SJSA1 (cell line): ENCODE measurements at regions not wholly inside any gene's neighbourhood (a gene's known extent, or its start where the extent isn't known, plus 50 kb on each side); places are given as distances from the start of the nearest gene placed in this dataset.
"Not testable (repeated sequence)": the region's sequence is repeated elsewhere in the genome, so short reads cannot be mapped to it uniquely, and the experiment has no call there.

ENCODE experiments used
- DNase-seq, 2 experiments: peaks; one replicate each; pipeline ENCODE4 v3.0.0-alpha.2; 2015 to 2020; ENCODE audit warnings: low spot score in 2 of 2, low read depth in 1 of 2
- H3K27ac ChIP-seq: fragments of 250-450 bp; sonication (Bioruptor Pico); 2 replicates; pipeline ENCODE4 v1.5.1; 2020; ENCODE audit warnings: mild to moderate bottlenecking, moderate library complexity
- H3K27me3 ChIP-seq: fragments of 250-450 bp; sonication (Bioruptor Pico); replicated peaks from 2 replicates; pipeline ENCODE4 v1.5.1; 2020; ENCODE audit warnings: mild to moderate bottlenecking, moderate library complexity
- H3K36me3 ChIP-seq: fragments of 250-450 bp; sonication (Bioruptor Pico); 2 replicates; pipeline ENCODE4 v1.5.1; 2020; ENCODE audit warnings: mild to moderate bottlenecking
- H3K4me1 ChIP-seq: fragments of 250-450 bp; sonication (Bioruptor Pico); replicated peaks from 2 replicates; pipeline ENCODE4 v1.6.1; 2021; ENCODE audit warnings: mild to moderate bottlenecking
- H3K4me3 ChIP-seq: fragments of 250-450 bp; sonication (Bioruptor Pico); 2 replicates; pipeline ENCODE4 v1.5.1; 2020; ENCODE audit warnings: mild to moderate bottlenecking
- H3K9me3 ChIP-seq: fragments of 250-450 bp; sonication (Bioruptor Pico); replicated peaks from 2 replicates; pipeline ENCODE4 v1.5.1; 2020; ENCODE audit warnings: mild to moderate bottlenecking

DNA sequence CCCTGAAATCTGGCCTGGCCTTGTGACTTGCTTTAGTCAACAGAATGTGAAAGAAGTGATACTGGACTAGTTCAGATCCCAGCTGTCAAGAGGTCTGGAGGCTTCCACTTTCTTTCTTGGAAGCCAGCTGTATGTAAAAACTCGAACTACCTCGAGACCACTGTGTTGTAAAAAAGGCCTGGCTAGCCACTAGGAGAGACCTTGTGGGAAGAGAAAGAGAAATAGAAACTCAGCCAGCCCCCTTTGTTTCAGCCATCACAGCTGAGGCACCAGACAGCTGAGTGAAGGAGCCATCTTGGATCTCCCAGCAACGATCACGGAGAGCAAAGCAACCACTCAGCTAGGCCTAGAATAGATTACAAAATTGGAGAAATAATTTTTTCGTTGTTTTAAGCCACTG is 324.9 kb upstream of the TCF4 start:
- Histone ChIP-seq H3K4me3 (no peak overlapping the region), H3K36me3 (no peaks in the 10 kb centered on the region), H3K27me3 (no peaks in the 10 kb centered on the region), H3K4me1 (peaks cover 27% of the 10 kb centered on the region), H3K9me3 (no peaks in the 10 kb centered on the region), H3K27ac (no peak overlapping the region)
- no peak for DNase-seq

- no peaks in the 10 kb centered on the region for H3K27me3 ChIP-seq
- H3K4me1 ChIP-seq = peaks cover 35% of the 10 kb centered on the region
- no peak for DNase-seq
- no peaks in the 10 kb centered on the region for H3K36me3 ChIP-seq
- H3K27ac ChIP-seq = no peak overlapping the region
- no peaks in the 10 kb centered on the region for H3K9me3 ChIP-seq
- no peak overlapping the region for H3K4me3 ChIP-seq
These were observed 324.1 kb upstream of the TCF4 start for GRCh38 chr18:55912071-55912470.

- Histone ChIP-seq H3K4me1 (peaks cover 49% of the 10 kb centered on the region), H3K9me3 (no peaks in the 10 kb centered on the region), H3K27me3 (no peaks in the 10 kb centered on the region), H3K27ac (no peak overlapping the region), H3K36me3 (no peaks in the 10 kb centered on the region), H3K4me3 (no peak overlapping the region)
- DNase-seq = no peak
These were observed 322.3 kb upstream of the TCF4 start for GRCh38 chr18:55910296-55910695.

DNA sequence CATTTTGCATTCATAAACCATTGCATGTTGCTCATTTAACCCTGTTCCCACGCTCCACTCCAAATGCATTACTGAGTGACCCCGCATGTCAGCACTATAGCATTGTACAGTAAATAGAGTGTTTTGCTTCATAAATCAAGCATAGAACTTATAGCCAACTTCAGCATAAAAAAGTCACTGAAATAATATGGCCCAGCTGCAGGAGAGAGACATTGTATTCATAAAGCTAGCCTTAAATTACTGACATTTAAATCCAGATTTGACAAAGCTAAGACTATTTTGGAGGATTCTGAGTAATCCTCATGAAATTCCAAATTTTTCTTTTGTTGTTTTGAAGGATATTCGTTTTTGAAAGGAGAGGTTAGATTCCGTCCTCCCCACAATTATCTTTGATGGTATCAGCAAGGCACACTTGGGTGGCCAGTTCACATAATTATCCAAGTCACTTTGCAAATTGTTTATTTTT is 320.9 kb upstream of the TCF4 start:
- no peaks in the 10 kb centered on the region for H3K9me3 ChIP-seq
- DNase-seq = peak; percentile 69 to 91
- peak overlapping the region; percentile 77 for H3K27ac ChIP-seq
- no peaks in the 10 kb centered on the region for H3K27me3 ChIP-seq
- no peaks in the 10 kb centered on the region for H3K36me3 ChIP-seq
- 0 out of 2 replicates have a peak overlapping the region, but pooled peaks have one; percentile 0 for H3K4me3 ChIP-seq
- H3K4me1 ChIP-seq = peaks cover 49% of the 10 kb centered on the region

DNA sequence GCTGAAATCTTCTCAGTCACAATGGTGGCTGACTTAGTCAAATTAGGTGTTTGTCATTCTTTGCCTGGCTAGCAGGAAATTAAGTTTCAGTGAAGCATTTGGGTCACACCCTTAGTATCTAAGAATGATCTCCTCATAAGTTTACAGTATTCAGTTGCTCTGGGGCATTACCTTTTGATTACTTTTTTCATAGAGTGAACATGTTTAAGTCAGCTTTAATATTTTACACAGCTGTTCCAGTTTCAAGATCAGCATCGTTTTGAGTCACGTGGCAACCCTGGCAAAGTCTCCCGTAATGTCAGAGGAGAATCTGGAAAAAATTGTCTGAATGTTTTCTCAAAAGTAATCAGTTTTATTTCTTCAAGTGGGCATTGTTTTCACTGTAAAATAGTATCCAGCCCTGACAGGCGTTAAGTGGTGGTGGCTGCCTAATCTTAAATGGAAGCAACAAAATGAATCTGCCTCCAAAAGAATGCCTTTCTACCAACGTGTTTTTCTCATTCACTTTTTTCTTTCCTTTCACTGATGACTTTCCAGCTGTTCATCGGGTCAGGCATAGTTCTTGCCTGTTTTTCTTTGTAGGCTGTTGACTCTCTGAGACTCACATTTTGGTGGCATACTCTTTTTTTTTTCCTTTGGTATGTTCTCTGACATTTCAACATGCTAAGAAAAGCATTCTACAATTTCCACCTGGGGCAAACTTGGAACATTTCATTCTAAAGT is 319.6 kb upstream of the TCF4 start:
- H3K4me3 ChIP-seq = no peak overlapping the region
- peaks cover 49% of the 10 kb centered on the region for H3K4me1 ChIP-seq
- peak in 1 of 2 experiments; percentile 59 for DNase-seq
- H3K27me3 ChIP-seq = no peaks in the 10 kb centered on the region
- no peaks in the 10 kb centered on the region for H3K9me3 ChIP-seq
- H3K36me3 ChIP-seq = no peaks in the 10 kb centered on the region
- H3K27ac ChIP-seq = peak overlapping the region; percentile 77

DNA sequence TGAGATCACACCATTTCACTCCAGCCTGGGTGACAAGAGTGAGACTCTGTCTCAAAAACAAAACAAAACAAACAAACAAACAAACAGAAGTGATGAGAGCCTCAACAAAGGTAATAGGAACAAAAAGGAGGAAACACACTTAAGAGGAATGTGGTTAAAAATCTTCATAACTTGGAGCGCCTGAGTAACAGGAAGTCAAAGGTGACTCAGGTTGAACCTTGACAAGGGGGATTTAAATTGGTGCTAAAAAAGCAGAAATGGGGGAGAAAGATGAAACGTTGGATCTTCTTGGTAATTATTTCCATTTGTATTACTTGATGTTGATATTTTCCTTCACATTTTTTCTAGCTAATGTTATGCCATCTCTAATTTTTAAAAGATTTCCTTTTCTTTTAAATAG is 318.5 kb upstream of the TCF4 start:
- peaks cover 49% of the 10 kb centered on the region for H3K4me1 ChIP-seq
- H3K27me3 ChIP-seq = no peaks in the 10 kb centered on the region
- H3K9me3 ChIP-seq = no peaks in the 10 kb centered on the region
- no peaks in the 10 kb centered on the region for H3K36me3 ChIP-seq
- H3K4me3 ChIP-seq = no peak overlapping the region
- DNase-seq = peak in 1 of 2 experiments; percentile 33
- H3K27ac ChIP-seq = peak overlapping the region; percentile 77

GRCh38 chr18:55903911-55904310 is 315.9 kb upstream of the TCF4 start:
- Histone ChIP-seq H3K27me3 (no peaks in the 10 kb centered on the region), H3K27ac (no peak overlapping the region), H3K9me3 (no peaks in the 10 kb centered on the region), H3K4me1 (peaks cover 51% of the 10 kb centered on the region), H3K4me3 (no peak overlapping the region), H3K36me3 (no peaks in the 10 kb centered on the region)
- DNase-seq = no peak

- no peaks in the 10 kb centered on the region for H3K27me3 ChIP-seq
- H3K36me3 ChIP-seq = no peaks in the 10 kb centered on the region
- DNase-seq = peak in 1 of 2 experiments; percentile 65
- peaks cover 19% of the 10 kb centered on the region for H3K4me1 ChIP-seq
- H3K27ac ChIP-seq = no peak overlapping the region
- H3K4me3 ChIP-seq = no peak overlapping the region
- H3K9me3 ChIP-seq = no peaks in the 10 kb centered on the region
These were observed 312.4 kb upstream of the TCF4 start for GRCh38 chr18:55900380-55900779.

DNA sequence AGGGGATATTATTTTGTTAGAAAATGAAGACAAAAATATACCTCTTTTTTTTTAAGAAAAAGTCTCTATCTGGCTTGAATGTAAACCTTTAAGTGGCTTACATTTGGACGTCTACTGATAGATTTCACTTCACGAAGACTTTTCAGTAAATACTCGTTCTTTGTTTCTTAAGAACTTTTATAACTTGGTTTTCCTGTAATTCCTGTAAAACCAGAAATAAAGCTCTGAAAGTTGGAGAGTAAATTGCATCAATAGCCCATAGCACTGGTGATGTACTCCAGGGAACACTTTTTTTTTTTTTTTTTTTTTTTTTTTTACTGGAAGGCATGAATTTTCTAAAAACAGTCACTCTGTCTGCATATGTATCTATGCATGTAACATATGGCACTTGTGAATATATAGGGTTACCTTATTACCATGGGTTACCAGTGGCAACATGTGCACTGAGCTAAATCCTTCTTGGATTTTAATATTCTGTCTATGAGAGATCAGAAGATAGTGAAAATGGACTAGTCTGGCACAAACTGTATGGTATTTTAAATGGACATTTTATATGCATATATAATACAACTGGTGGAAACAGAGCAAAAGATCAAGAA is 309.2 kb upstream of the TCF4 start:
- no peak for DNase-seq
- Histone ChIP-seq H3K36me3 (no peaks in the 10 kb centered on the region), H3K9me3 (no peaks in the 10 kb centered on the region), H3K4me1 (peaks cover 19% of the 10 kb centered on the region), H3K4me3 (no peak overlapping the region), H3K27me3 (no peaks in the 10 kb centered on the region), H3K27ac (no peak overlapping the region)

GRCh38 chr18:55893948-55894347 is 306.0 kb upstream of the TCF4 start:
- Histone ChIP-seq H3K36me3 (no peaks in the 10 kb centered on the region), H3K4me1 (no peaks in the 10 kb centered on the region), H3K27ac (no peak overlapping the region), H3K4me3 (no peak overlapping the region), H3K27me3 (no peaks in the 10 kb centered on the region), H3K9me3 (no peaks in the 10 kb centered on the region)
- no peak for DNase-seq

DNA sequence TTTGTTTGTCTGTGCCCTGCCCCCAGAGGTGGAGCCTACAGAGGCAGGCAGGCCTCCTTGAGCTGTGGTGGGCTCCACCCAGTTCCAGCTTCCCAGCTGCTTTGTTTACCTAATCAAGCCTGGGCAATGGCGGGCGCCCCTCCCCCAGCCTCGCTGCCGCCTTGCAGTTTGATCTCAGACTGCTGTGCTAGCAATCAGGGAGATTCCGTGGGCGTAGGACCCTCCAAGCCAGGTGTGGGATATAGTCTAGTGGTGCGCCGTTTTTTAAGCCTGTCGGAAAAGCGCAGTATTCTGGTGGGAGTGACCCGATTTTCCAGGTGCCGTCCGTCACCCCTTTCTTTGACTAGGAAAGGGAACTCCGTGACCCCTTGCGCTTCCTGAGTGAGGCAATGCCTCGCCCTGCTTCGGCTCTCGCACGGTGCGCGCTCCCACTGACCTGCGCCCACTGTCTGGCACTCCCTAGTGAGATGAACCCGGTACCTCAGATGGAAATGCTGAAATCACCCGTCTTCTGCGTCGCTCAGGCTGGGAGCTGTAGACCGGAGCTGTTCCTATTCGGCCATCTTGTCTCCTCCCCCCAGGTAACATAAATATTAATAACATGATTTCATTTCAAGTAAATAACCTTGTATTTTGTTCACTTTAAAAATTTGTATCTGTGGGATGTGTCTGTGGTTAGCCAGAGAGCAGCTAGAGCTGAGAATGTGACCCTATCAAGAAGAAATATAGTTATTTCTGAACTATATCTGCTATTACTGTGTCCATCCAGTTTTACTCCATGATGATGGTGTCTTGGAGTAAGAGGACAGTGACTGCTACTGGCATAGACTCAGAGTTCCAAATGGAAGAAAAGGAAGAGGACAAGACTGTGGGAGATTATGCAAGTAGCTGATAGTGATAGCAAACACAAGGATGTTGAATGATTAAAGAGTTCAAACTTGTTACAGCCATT is 305.1 kb upstream of the TCF4 start:
- H3K4me1 ChIP-seq, DNase-seq, H3K9me3 ChIP-seq, H3K4me3 ChIP-seq, H3K27me3 ChIP-seq, H3K27ac ChIP-seq, H3K36me3 ChIP-seq: not testable (repeated sequence)

DNA sequence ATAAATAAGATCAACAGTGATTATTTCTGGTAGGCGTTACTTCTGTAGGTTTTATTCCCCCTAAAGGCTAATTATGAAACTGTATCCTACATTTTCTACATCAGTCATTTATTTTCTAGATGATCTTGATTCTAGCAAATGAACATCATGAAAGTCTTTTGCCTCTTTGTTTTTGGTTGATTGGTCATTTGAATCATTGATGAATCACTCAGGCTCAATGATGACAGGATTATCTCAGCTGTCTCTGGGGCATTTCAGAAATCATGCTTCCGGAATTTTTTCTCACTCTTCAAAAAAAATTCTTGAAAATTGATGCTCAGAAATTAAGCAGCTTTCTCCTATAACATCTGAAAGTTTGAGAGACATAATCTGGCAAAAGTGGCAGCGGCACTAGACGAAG is 298.9 kb upstream of the TCF4 start:
- Histone ChIP-seq H3K27me3 (no peaks in the 10 kb centered on the region), H3K36me3 (no peaks in the 10 kb centered on the region), H3K4me3 (no peak overlapping the region), H3K9me3 (no peaks in the 10 kb centered on the region), H3K4me1 (no peaks in the 10 kb centered on the region), H3K27ac (no peak overlapping the region)
- DNase-seq = no peak

GRCh38 chr18:55884498-55884897 is 296.5 kb upstream of the TCF4 start:
- Histone ChIP-seq H3K27me3 (no peaks in the 10 kb centered on the region), H3K27ac (no peak overlapping the region), H3K9me3 (no peaks in the 10 kb centered on the region), H3K4me3 (no peak overlapping the region), H3K4me1 (no peaks in the 10 kb centered on the region), H3K36me3 (no peaks in the 10 kb centered on the region)
- DNase-seq = no peak

GRCh38 chr18:55880617-55881016 is 292.6 kb upstream of the TCF4 start:
- H3K27me3 ChIP-seq = no peaks in the 10 kb centered on the region
- H3K9me3 ChIP-seq = no peaks in the 10 kb centered on the region
- no peaks in the 10 kb centered on the region for H3K4me1 ChIP-seq
- no peaks in the 10 kb centered on the region for H3K36me3 ChIP-seq
- no peak overlapping the region for H3K4me3 ChIP-seq
- no peak overlapping the region for H3K27ac ChIP-seq
- DNase-seq = no peak
